ENCODE measurements at regions not wholly inside any gene's neighbourhood (a gene's known extent, or its start where the extent isn't known, plus 50 kb on each side); places are given as distances from the start of the nearest gene placed in this dataset.

- TF ChIP-seq POLR2AphosphoS5 (IDR thresholded peaks at IDR 0.05; ENCODE audit: low read depth) (no peak), CTCF (conservative IDR thresholded peaks at IDR 0.05; ENCODE audit: low read depth in 2 of 2) (no peak), EZH2 (IDR thresholded peaks at IDR 0.05; ENCODE audit: low read depth, unreplicated experiment) (no peak), EZH2phosphoT487 (IDR thresholded peaks at IDR 0.05; ENCODE audit: unreplicated experiment) (no peak), REST (IDR thresholded peaks at IDR 0.05; ENCODE audit: unreplicated experiment) (no peak)
These were observed 182.9 kb downstream of the ZFP36L2 start for GRCh38 chr2:43043553-43043870.

All from GM23338 (cell line).